ENCODE measurements at regions not wholly inside any gene's neighbourhood (a gene's known extent, or its start where the extent isn't known, plus 50 kb on each side); places are given as distances from the start of the nearest gene placed in this dataset.

- TF ChIP-seq EZH2phosphoT487 (IDR thresholded peaks at IDR 0.05; ENCODE audit: low read length) (no peak), CTCF (IDR thresholded peaks at IDR 0.05; ENCODE audit: low read length) (no peak), EZH2 (optimal IDR thresholded peaks at IDR 0.05; ENCODE audit: low read depth, low read length) (no peak)
These were observed 67.3 kb upstream of the SGCD start for GRCh38 chr5:156259618-156260017.

Data from MM.1S (cell line).